ENCODE measurements at regions not wholly inside any gene's neighbourhood (a gene's known extent, or its start where the extent isn't known, plus 50 kb on each side); places are given as distances from the start of the nearest gene placed in this dataset.

- 89% methylated on average over 6 of the region's 11 CpGs; no CpG with 5 or more reads in 1 of the 2 experiments for whole genome bisulfite sequencing, 2 experiments (ENCODE audit: extremely low coverage in 1 of 2, insufficient coverage in 1 of 2, insufficient read length in 1 of 2, insufficient replicate concordance in 2 of 2, low coverage in 1 of 2, low lambda C conversion rate in 2 of 2, missing lambda C conversion rate in 1 of 2)
- Histone ChIP-seq H3K36me3 (ENCODE audit: control insufficient read depth in 2 of 4, insufficient read depth in 4 of 4, low read length in 3 of 4) (peaks cover 0 to 3% (median 0%) of the 10 kb centered on the region in 4 experiments; a peak in 1 of 8 replicates), H2BK12ac (ENCODE audit: low read depth, low read length) (no peak overlapping the region), H4K91ac (replicated peaks; ENCODE audit: insufficient read length, low read length) (no peak overlapping the region), H3K79me2 (ENCODE audit: control insufficient read depth in 1 of 2, insufficient read depth in 2 of 2, low read length in 2 of 2) (no peaks in the 10 kb centered on the region), H4K5ac (ENCODE audit: insufficient read length, low read depth, low read length) (no peak overlapping the region), H2AK5ac (ENCODE audit: low read depth, low read length) (no peak overlapping the region), H3K79me1 (ENCODE audit: low read depth, low read length) (no peaks in the 10 kb centered on the region), H2AFZ (ENCODE audit: low read length) (no peak overlapping the region), H3K27ac (ENCODE audit: low read depth, low read length) (no peak overlapping the region), H2BK20ac (ENCODE audit: low read length) (no peak overlapping the region), H3K4me3 (ENCODE audit: extremely low read depth in 1 of 4, insufficient read depth in 2 of 4, low read depth in 3 of 4, low read length in 4 of 4) (no peak overlapping the region), H3K9ac (replicated peaks in 1 of 4; ENCODE audit: extremely low read depth in 1 of 4, low read depth in 3 of 4, low read length in 3 of 4) (no peak overlapping the region), H3K9me3 (ENCODE audit: insufficient read depth in 2 of 2, low read depth in 1 of 2, low read length in 1 of 2) (peaks cover 68 to 77% of the 10 kb centered on the region in 2 experiments), H2BK120ac (replicated peaks; ENCODE audit: low read depth, low read length) (no peak overlapping the region), H3K27me3 (replicated peaks in 1 of 4; ENCODE audit: control insufficient read depth in 3 of 4, extremely low read depth in 1 of 4, insufficient read depth in 3 of 4, low read length in 3 of 4) (no peaks in the 10 kb centered on the region), H4K20me1 (replicated peaks in 1 of 2; ENCODE audit: control insufficient read depth in 1 of 2, insufficient read depth in 2 of 2, low read length in 2 of 2) (no peaks in the 10 kb centered on the region), H2BK5ac (ENCODE audit: low read depth, low read length) (no peak overlapping the region), H4K8ac (ENCODE audit: extremely low read depth, insufficient read depth, low read length) (no peak overlapping the region), H3K4ac (replicated peaks; ENCODE audit: insufficient read length, low read depth, low read length) (no peak overlapping the region), H3K4me2 (ENCODE audit: insufficient read depth in 1 of 2, low read depth in 2 of 2, low read length in 2 of 2) (no peak overlapping the region), H3K56ac (replicated peaks; ENCODE audit: insufficient read length, low read depth, low read length) (no peak overlapping the region), H3K14ac (ENCODE audit: insufficient read length) (no peak overlapping the region), H3K23me2 (ENCODE audit: low read depth, low read length) (no peaks in the 10 kb centered on the region), H3K18ac (ENCODE audit: extremely low read depth, low read length) (no peak overlapping the region), H3K23ac (ENCODE audit: insufficient read length) (no peak overlapping the region), H2BK15ac (ENCODE audit: low read length) (no peak overlapping the region), H3K4me1 (replicated peaks in 1 of 4; ENCODE audit: control insufficient read depth in 3 of 4, insufficient read depth in 4 of 4, low read length in 3 of 4) (no peaks in the 10 kb centered on the region)
- FAIRE-seq (no peak), DNase-seq (ENCODE audit: low read depth in 1 of 2, low spot score in 2 of 2) (no peak)
- ChIA-PET POLR2A (ENCODE audit: partially characterized antibody) (no interaction called here), CTCF (ENCODE audit: partially characterized antibody) (no interaction called here)
- no peak for TF ChIP-seq MAFK (IDR thresholded peaks at IDR 0.05; ENCODE audit: low read depth, low read length)
- TF ChIP-seq RNF2 (IDR thresholded peaks at IDR 0.05; ENCODE audit: borderline replicate concordance, low read depth, low read length, missing control alignments, poor library complexity, severe bottlenecking) = no peak
- no peak for TF ChIP-seq EGR1 (IDR thresholded peaks at IDR 0.05; ENCODE audit: borderline replicate concordance, low read depth, low read length)
- TF ChIP-seq EP300 (IDR thresholded peaks at IDR 0.05; ENCODE audit: borderline replicate concordance in 1 of 2, low read depth in 2 of 2, low read length in 2 of 2) = no peak
- TF ChIP-seq GTF2F1 (IDR thresholded peaks at IDR 0.05; ENCODE audit: borderline replicate concordance, low read depth, low read length) = no peak
- TF ChIP-seq EZH2 (IDR thresholded peaks at IDR 0.05; ENCODE audit: low read depth, low read length, severe bottlenecking) = no peak
- no peak for TF ChIP-seq BACH1 (IDR thresholded peaks at IDR 0.05; ENCODE audit: low read length)
- TF ChIP-seq RAD21 (IDR thresholded peaks at IDR 0.05 in 1 of 2, conservative IDR thresholded peaks at IDR 0.05 in 1 of 2; ENCODE audit: low read depth in 2 of 2, low read length in 2 of 2) = no peak
- no peak for TF ChIP-seq TEAD4 (IDR thresholded peaks at IDR 0.05; ENCODE audit: low read depth, low read length)
- no peak for TF ChIP-seq RFX5 (IDR thresholded peaks at IDR 0.05; ENCODE audit: borderline replicate concordance, low read depth, low read length)
- no peak for TF ChIP-seq RXRA (IDR thresholded peaks at IDR 0.05; ENCODE audit: insufficient read depth, low read depth, low read length)
- no peak for TF ChIP-seq GABPA (IDR thresholded peaks at IDR 0.05; ENCODE audit: borderline replicate concordance, insufficient read depth, low read length)
- no peak for TF ChIP-seq SP1 (IDR thresholded peaks at IDR 0.05; ENCODE audit: low read depth, low read length)
- no peak for TF ChIP-seq JUN (IDR thresholded peaks at IDR 0.05; ENCODE audit: low read depth, low read length)
- TF ChIP-seq YY1 (IDR thresholded peaks at IDR 0.05; ENCODE audit: low read depth, low read length) = no peak
Measured at GRCh38 chr14:106578481-106578880, 1052.1 kb downstream of the TMEM121 start.

Measured in H1 (cell line).